ENCODE measurements at regions not wholly inside any gene's neighbourhood (a gene's known extent, or its start where the extent isn't known, plus 50 kb on each side); places are given as distances from the start of the nearest gene placed in this dataset.

DNA sequence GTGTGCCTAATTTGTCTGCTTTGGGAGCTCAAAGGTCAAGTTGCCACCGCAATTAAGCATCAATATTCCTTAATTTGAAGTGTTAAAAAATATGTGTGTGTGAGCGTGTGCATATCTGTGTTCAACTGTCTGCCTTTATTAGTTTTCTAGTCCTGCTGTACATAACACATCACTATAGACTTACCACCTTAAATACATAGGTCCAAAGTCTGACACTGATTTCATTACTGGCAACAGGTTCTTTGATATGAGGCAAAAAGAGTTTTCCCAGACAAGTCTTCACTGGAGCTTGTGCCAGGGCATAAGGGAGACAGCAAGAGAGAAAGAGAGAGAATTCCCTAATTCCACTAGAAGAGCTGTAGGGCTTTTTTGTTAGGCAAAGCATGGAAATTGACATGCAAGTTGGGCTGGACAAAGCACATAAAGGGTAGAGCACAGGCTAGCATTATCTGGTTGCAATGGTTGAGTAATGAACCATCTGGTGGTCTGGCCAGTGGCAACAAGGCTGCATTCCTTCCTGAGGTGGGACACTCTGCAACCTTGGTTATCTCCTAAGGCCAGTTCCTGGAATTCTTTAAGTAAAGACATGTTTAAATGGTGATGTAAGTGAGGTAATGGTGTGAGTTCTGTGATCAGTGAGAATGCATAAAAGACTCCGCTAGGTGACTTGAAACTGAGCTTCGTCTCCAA, 457.2 kb upstream of the ADAMTS5 start:
- no peaks in the 10 kb centered on the region for H4K20me1 ChIP-seq (ENCODE audit: insufficient read depth, low read length)
- H2AFZ ChIP-seq (ENCODE audit: low read length), result no peak overlapping the region
- DNase-seq (ENCODE audit: insufficient read length, low spot score, missing footprints), result no peak
- H3K9me3 ChIP-seq (ENCODE audit: low read depth, low read length), result no peaks in the 10 kb centered on the region
- H3K27me3 ChIP-seq (ENCODE audit: insufficient read depth, low read length), result no peaks in the 10 kb centered on the region
- peaks cover 43% of the 10 kb centered on the region for H3K4me1 ChIP-seq (ENCODE audit: insufficient read depth, low read length)
- H3K4me3 ChIP-seq (ENCODE audit: insufficient read depth, low read length), result no peak overlapping the region
- peak overlapping the region; percentile 97 for H3K27ac ChIP-seq (ENCODE audit: low read depth, low read length)
- TF ChIP-seq CTCF (IDR thresholded peaks at IDR 0.05; ENCODE audit: extremely low read depth, low read depth, low read length), result no peak
- H3K36me3 ChIP-seq (ENCODE audit: insufficient read depth, low read length), result no peaks in the 10 kb centered on the region
- no peaks in the 10 kb centered on the region for H3K79me2 ChIP-seq (ENCODE audit: insufficient read depth, low read length)
- H3K4me2 ChIP-seq (ENCODE audit: insufficient read depth, low read length), result no peak overlapping the region

DNA sequence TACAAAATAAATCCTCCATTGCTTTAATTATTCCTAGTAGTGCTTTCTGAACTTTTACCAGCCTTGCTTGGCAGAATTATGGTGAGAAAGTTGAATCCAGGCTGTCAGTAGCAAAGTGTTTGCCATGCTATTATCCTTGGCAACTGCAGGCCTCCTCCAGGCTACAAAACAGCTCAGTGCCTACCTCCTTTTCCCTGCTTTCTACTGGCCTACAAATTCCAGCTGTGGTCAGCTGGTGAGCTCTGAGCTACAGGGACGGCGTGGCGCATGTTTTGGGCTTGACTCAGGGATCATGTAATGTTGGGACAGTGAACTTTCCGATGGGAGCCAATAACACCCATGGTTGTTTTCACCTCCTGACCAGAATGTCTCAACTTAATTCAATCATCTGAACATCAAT, 456.1 kb upstream of the ADAMTS5 start:
- no peak for TF ChIP-seq CTCF (IDR thresholded peaks at IDR 0.05; ENCODE audit: extremely low read depth, low read depth, low read length)
- Histone ChIP-seq H3K27me3 (ENCODE audit: insufficient read depth, low read length) (no peaks in the 10 kb centered on the region), H3K9me3 (ENCODE audit: low read depth, low read length) (no peaks in the 10 kb centered on the region), H3K27ac (ENCODE audit: low read depth, low read length) (peak overlapping the region; percentile 97), H2AFZ (ENCODE audit: low read length) (no peak overlapping the region), H3K79me2 (ENCODE audit: insufficient read depth, low read length) (no peaks in the 10 kb centered on the region), H3K4me2 (ENCODE audit: insufficient read depth, low read length) (peak overlapping the region; percentile 15), H3K4me3 (ENCODE audit: insufficient read depth, low read length) (no peak overlapping the region), H4K20me1 (ENCODE audit: insufficient read depth, low read length) (no peaks in the 10 kb centered on the region), H3K4me1 (ENCODE audit: insufficient read depth, low read length) (peaks cover 45% of the 10 kb centered on the region), H3K36me3 (ENCODE audit: insufficient read depth, low read length) (no peaks in the 10 kb centered on the region)
- peak; percentile 83 for DNase-seq (ENCODE audit: insufficient read length, low spot score, missing footprints)

DNA sequence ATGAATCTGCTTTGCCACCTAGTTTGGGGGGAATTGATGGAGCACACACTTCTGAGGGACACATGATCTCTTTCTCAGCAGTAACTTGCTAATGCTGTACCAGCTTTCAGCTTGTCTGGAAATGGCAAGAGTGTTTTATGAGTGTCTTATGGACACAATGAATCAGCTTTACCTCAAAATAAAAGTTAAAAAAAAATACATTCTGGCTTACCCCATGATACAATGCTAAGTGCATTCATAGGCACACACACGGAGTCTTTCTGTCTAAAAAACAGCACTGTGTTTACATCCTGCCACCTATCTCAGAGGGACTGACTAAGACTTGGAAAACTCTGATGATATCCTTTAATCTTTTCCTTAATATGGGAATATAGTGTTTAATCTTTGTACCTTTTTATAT, 455.5 kb upstream of the ADAMTS5 start:
- H3K79me2 ChIP-seq (ENCODE audit: insufficient read depth, low read length), result no peaks in the 10 kb centered on the region
- no peaks in the 10 kb centered on the region for H4K20me1 ChIP-seq (ENCODE audit: insufficient read depth, low read length)
- TF ChIP-seq CTCF (IDR thresholded peaks at IDR 0.05; ENCODE audit: extremely low read depth, low read depth, low read length), result no peak
- no peak overlapping the region for H3K4me3 ChIP-seq (ENCODE audit: insufficient read depth, low read length)
- H3K4me2 ChIP-seq (ENCODE audit: insufficient read depth, low read length), result peak overlapping the region; percentile 15
- no peak overlapping the region for H2AFZ ChIP-seq (ENCODE audit: low read length)
- no peaks in the 10 kb centered on the region for H3K36me3 ChIP-seq (ENCODE audit: insufficient read depth, low read length)
- peak overlapping the region; percentile 97 for H3K27ac ChIP-seq (ENCODE audit: low read depth, low read length)
- no peaks in the 10 kb centered on the region for H3K27me3 ChIP-seq (ENCODE audit: insufficient read depth, low read length)
- H3K4me1 ChIP-seq (ENCODE audit: insufficient read depth, low read length), result peaks cover 45% of the 10 kb centered on the region
- no peaks in the 10 kb centered on the region for H3K9me3 ChIP-seq (ENCODE audit: low read depth, low read length)
- peak; percentile 27 for DNase-seq (ENCODE audit: insufficient read length, low spot score, missing footprints)

GRCh38 chr21:27421654-27422053, 454.8 kb upstream of the ADAMTS5 start:
- no peak for TF ChIP-seq CTCF (IDR thresholded peaks at IDR 0.05; ENCODE audit: extremely low read depth, low read depth, low read length)
- Histone ChIP-seq H3K79me2 (ENCODE audit: insufficient read depth, low read length) (no peaks in the 10 kb centered on the region), H2AFZ (ENCODE audit: low read length) (no peak overlapping the region), H3K4me2 (ENCODE audit: insufficient read depth, low read length) (no peak overlapping the region), H3K4me1 (ENCODE audit: insufficient read depth, low read length) (peaks cover 45% of the 10 kb centered on the region), H3K4me3 (ENCODE audit: insufficient read depth, low read length) (no peak overlapping the region), H3K36me3 (ENCODE audit: insufficient read depth, low read length) (no peaks in the 10 kb centered on the region), H3K9me3 (ENCODE audit: low read depth, low read length) (no peaks in the 10 kb centered on the region), H4K20me1 (ENCODE audit: insufficient read depth, low read length) (no peaks in the 10 kb centered on the region), H3K27me3 (ENCODE audit: insufficient read depth, low read length) (no peaks in the 10 kb centered on the region), H3K27ac (ENCODE audit: low read depth, low read length) (peak overlapping the region; percentile 97)
- no peak for DNase-seq (ENCODE audit: insufficient read length, low spot score, missing footprints)

Measured in osteoblast (primary cell).